Panc1 (cell line): ENCODE measurements at regions not wholly inside any gene's neighbourhood (a gene's known extent, or its start where the extent isn't known, plus 50 kb on each side); places are given as distances from the start of the nearest gene placed in this dataset.

ENCODE experiments used
- ATAC-seq: fragments of 200-7000 bp; cut with Tn5 transposase; 2 replicates; pipeline ENCODE4 v1.9.1; 2020; ENCODE audit warnings: mild to moderate bottlenecking, moderate library complexity
- BruUV-seq: library from RNA; stranded (reverse); fragments of 400-500 nt; replicated peaks from 2 replicates; lab custom pipeline; 2021; lab: Mats Ljungman, UMichigan
- CTCF ChIA-PET: fragments of 300-600 bp; sonication (Branson Sonifier 250); formaldehyde crosslinking; loops from one replicate; lab custom pipeline; 2022; ENCODE audit warnings: antibody characterized with exemption; lab: Charles Lee
- POLR2A ChIA-PET: fragments of 300-600 bp; sonication (Branson Sonifier 250); formaldehyde crosslinking; loops from one replicate; lab custom pipeline; 2022; ENCODE audit warnings: antibody characterized with exemption; lab: Charles Lee
- DNase-seq: peaks from one replicate; pipeline ENCODE4 v3.0.0-alpha.2; 2010; ENCODE audit warnings: low read depth, low spot score
- H3K27ac ChIP-seq: 2 replicates; pipeline ENCODE4 v1.5.1; 2011; ENCODE audit warnings: mild to moderate bottlenecking, low read length, inconsistent platforms
- H3K27me3 ChIP-seq: fragments of 200-500 bp; sonication (Bioruptor generic); 2 replicates; pipeline ENCODE4 v1.6.0; 2014; ENCODE audit warnings: low read length, inconsistent platforms; ENCODE audit not compliant: control insufficient read depth, insufficient read depth
- H3K36me3 ChIP-seq: fragments of 200-500 bp; sonication (Bioruptor generic); 2 replicates; pipeline ENCODE4 v1.5.1; 2014; ENCODE audit warnings: inconsistent platforms, mild to moderate bottlenecking, low read length, moderate library complexity; ENCODE audit not compliant: control insufficient read depth, insufficient read depth
- H3K4me1 ChIP-seq: 2 replicates; pipeline ENCODE4 v1.5.1; 2011; ENCODE audit warnings: inconsistent platforms, mild to moderate bottlenecking, low read length, moderate library complexity; ENCODE audit not compliant: control insufficient read depth, insufficient read depth
- H3K4me3 ChIP-seq, 2 experiments: 2 replicates each; pipeline ENCODE4 v1.5.1; 2011 to 2012; ENCODE audit warnings: low read depth in 2 of 2, low read length in 2 of 2, mild to moderate bottlenecking in 2 of 2, inconsistent platforms in 1 of 2, moderate library complexity in 1 of 2
- H3K9me3 ChIP-seq: fragments of 200-500 bp; sonication (Bioruptor generic); 2 replicates; pipeline ENCODE4 v1.5.1; 2014; ENCODE audit warnings: low read depth, mild to moderate bottlenecking, inconsistent platforms, low read length, moderate library complexity; ENCODE audit not compliant: control insufficient read depth, insufficient read depth
- POLR2AphosphoS5 ChIP-seq: IDR thresholded peaks from 2 replicates; pipeline ENCODE4 v1.6.1; 2012; ENCODE audit warnings: mild to moderate bottlenecking, low read depth, low read length, moderate library complexity
- REST ChIP-seq, 2 experiments: IDR thresholded peaks; 2 replicates each; pipeline ENCODE4 v1.6.1; 2011 to 2012; ENCODE audit warnings: low read depth in 2 of 2, control low read depth in 1 of 2, low read length in 1 of 2, mild to moderate bottlenecking in 1 of 2, moderate library complexity in 1 of 2; ENCODE audit not compliant: insufficient read depth in 1 of 2
- SIN3A ChIP-seq: IDR thresholded peaks from 2 replicates; pipeline ENCODE4 v1.6.1; 2012; ENCODE audit warnings: low read depth, mild to moderate bottlenecking, low read length, moderate library complexity, borderline replicate concordance; ENCODE audit not compliant: insufficient read depth
- TCF7L2 ChIP-seq: IDR thresholded peaks from 2 replicates; pipeline ENCODE4 v1.6.1; 2011; ENCODE audit warnings: mild to moderate bottlenecking, low read depth, low read length, inconsistent platforms
- in situ Hi-C: cut with HindIII; loops from 2 replicates; pipeline ENCODE4 v1.10.0; 2016; ENCODE audit warnings: low sequenced_read_pairs, low pct_unique_long_range_greater_than_20kb
- intact Hi-C: fragments of 100-400 bp; cut with micrococcal nuclease; formaldehyde crosslinking; loops from one replicate; pipeline ENCODE4 v1.10.0; 2022; ENCODE audit not compliant: unreplicated experiment
- TF ChIP-seq, protein P1 (sequence below): fragments of 450-650 bp; IDR thresholded peaks from 2 replicates; pipeline ENCODE4 v1.5.1; 2017; ENCODE audit warnings: mild to moderate bottlenecking

DNA sequence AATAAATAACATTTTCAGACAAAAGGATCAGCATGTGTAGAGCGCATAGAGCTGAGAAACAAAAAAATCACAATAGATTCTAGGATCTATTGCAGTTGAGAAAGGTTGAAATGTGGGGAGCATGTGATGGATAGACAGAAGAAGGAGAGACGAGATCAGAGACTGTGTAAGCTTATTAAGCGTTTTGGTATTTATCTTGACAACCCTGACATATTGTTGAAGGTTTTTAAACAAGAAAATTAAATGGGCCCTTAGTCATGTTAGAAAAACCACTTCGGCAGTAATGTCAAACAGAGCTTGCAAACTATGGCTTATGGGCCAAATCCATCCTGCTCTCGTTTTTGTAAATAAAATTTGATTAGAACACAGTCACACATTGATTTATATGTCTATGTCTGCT is 200.5 kb upstream of the KLF4 start:
- no peak overlapping the region for H3K27ac ChIP-seq
- BruUV-seq, result no TSS peak
- no peaks in the 10 kb centered on the region for H3K4me1 ChIP-seq
- no peaks in the 10 kb centered on the region for H3K27me3 ChIP-seq
- POLR2A ChIA-PET, result no interaction called here
- no peak for TF ChIP-seq SIN3A
- no peak for TF ChIP-seq TCF7L2
- no peak for TF ChIP-seq REST (IDR thresholded peaks at IDR 0.05; ENCODE audit: insufficient read depth in 1 of 2, low read depth in 2 of 2, low read length in 1 of 2)
- intact Hi-C loops (no loop called here), in situ Hi-C loops (no loop called here)
- CTCF ChIA-PET, result interaction anchor here (0.6 kb wide), 1 partner anchor 155 kb away, joined by 4 read pairs; no protein-coding TSS in a partner anchor
- H3K36me3 ChIP-seq, result no peaks in the 10 kb centered on the region
- ATAC-seq, result no peak
- no peak for DNase-seq
- no peak overlapping the region for H3K4me3 ChIP-seq
- no peaks in the 10 kb centered on the region for H3K9me3 ChIP-seq

GRCh38 chr9:107688728-107689127 is 199.2 kb upstream of the KLF4 start:
- Histone ChIP-seq H3K27ac (no peak overlapping the region), H3K9me3 (no peaks in the 10 kb centered on the region), H3K4me3 (no peak overlapping the region), H3K27me3 (no peaks in the 10 kb centered on the region), H3K4me1 (no peaks in the 10 kb centered on the region), H3K36me3 (no peaks in the 10 kb centered on the region)
- no peak for DNase-seq
- BruUV-seq, result no TSS peak
- TF ChIP-seq POLR2AphosphoS5, result no peak
- TF ChIP-seq, protein P1, sequence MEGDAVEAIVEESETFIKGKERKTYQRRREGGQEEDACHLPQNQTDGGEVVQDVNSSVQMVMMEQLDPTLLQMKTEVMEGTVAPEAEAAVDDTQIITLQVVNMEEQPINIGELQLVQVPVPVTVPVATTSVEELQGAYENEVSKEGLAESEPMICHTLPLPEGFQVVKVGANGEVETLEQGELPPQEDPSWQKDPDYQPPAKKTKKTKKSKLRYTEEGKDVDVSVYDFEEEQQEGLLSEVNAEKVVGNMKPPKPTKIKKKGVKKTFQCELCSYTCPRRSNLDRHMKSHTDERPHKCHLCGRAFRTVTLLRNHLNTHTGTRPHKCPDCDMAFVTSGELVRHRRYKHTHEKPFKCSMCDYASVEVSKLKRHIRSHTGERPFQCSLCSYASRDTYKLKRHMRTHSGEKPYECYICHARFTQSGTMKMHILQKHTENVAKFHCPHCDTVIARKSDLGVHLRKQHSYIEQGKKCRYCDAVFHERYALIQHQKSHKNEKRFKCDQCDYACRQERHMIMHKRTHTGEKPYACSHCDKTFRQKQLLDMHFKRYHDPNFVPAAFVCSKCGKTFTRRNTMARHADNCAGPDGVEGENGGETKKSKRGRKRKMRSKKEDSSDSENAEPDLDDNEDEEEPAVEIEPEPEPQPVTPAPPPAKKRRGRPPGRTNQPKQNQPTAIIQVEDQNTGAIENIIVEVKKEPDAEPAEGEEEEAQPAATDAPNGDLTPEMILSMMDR, result no peak
- TF ChIP-seq REST (IDR thresholded peaks at IDR 0.05; ENCODE audit: insufficient read depth in 1 of 2, low read depth in 2 of 2, low read length in 1 of 2), result no peak
- TF ChIP-seq TCF7L2, result no peak
- no peak for TF ChIP-seq SIN3A
- ChIA-PET CTCF (no interaction called here), POLR2A (no interaction called here)
- intact Hi-C loops (no loop called here), in situ Hi-C loops (no loop called here)
- no peak for ATAC-seq
